H9 (cell line): ENCODE measurements at regions not wholly inside any gene's neighbourhood (a gene's known extent, or its start where the extent isn't known, plus 50 kb on each side); places are given as distances from the start of the nearest gene placed in this dataset.

ENCODE experiments used
- DNase-seq: peaks from one replicate; pipeline ENCODE4 v3.0.0-alpha.2; 2017
- H2AFZ ChIP-seq: one replicate; pipeline ENCODE4 v1.6.1; 2013; ENCODE audit warnings: mild to moderate bottlenecking, low read length, control low read depth, moderate library complexity
- H2AK5ac ChIP-seq: 2 replicates; pipeline ENCODE4 v1.6.1; 2013; ENCODE audit warnings: low read length, control low read depth, mixed read lengths; ENCODE audit not compliant: insufficient read length
- H2BK120ac ChIP-seq: one replicate; pipeline ENCODE4 v1.6.1; 2013; ENCODE audit warnings: low read depth, mild to moderate bottlenecking, low read length, control low read depth, inconsistent platforms; ENCODE audit not compliant: poor library complexity, severe bottlenecking
- H2BK12ac ChIP-seq: 2 replicates; pipeline ENCODE4 v1.6.1; 2013; ENCODE audit warnings: low read length, control low read depth, mixed read lengths, low read depth; ENCODE audit not compliant: insufficient read length
- H2BK15ac ChIP-seq: 2 replicates; pipeline ENCODE4 v1.6.1; 2013; ENCODE audit warnings: low read depth, low read length, control low read depth
- H2BK20ac ChIP-seq: one replicate; pipeline ENCODE4 v1.6.1; 2013; ENCODE audit warnings: low read depth, mild to moderate bottlenecking, low read length, control low read depth, inconsistent platforms; ENCODE audit not compliant: poor library complexity, severe bottlenecking
- H2BK5ac ChIP-seq: 2 replicates; pipeline ENCODE4 v1.6.1; 2013; ENCODE audit warnings: low read length, control low read depth, mixed read lengths; ENCODE audit not compliant: insufficient read length
- H3K14ac ChIP-seq: 2 replicates; pipeline ENCODE4 v1.6.1; 2013; ENCODE audit warnings: low read length, control low read depth; ENCODE audit not compliant: insufficient read depth
- H3K18ac ChIP-seq: 2 replicates; pipeline ENCODE4 v1.6.1; 2013; ENCODE audit warnings: low read depth, mild to moderate bottlenecking, mixed read lengths, low read length, control low read depth; ENCODE audit not compliant: insufficient read length
- H3K23ac ChIP-seq: 2 replicates; pipeline ENCODE4 v1.6.1; 2013; ENCODE audit warnings: low read length, control low read depth, mixed read lengths, low read depth; ENCODE audit not compliant: insufficient read length
- H3K23me2 ChIP-seq: 2 replicates; pipeline ENCODE4 v1.6.1; 2013; ENCODE audit warnings: low read depth, mild to moderate bottlenecking, mixed read lengths, low read length, control low read depth; ENCODE audit not compliant: insufficient read length, poor library complexity, severe bottlenecking
- H3K27ac ChIP-seq: 2 replicates; pipeline ENCODE4 v1.5.1; 2013; ENCODE audit warnings: low read length, control low read depth, mixed read lengths, low read depth; ENCODE audit not compliant: insufficient read length
- H3K27me3 ChIP-seq: 2 replicates; pipeline ENCODE4 v1.6.1; 2013; ENCODE audit warnings: low read length, control low read depth, inconsistent platforms; ENCODE audit not compliant: insufficient read depth
- H3K4ac ChIP-seq: 2 replicates; pipeline ENCODE4 v1.6.1; 2013; ENCODE audit warnings: low read depth, mild to moderate bottlenecking, control low read depth, inconsistent platforms, low read length, moderate library complexity
- H3K4me1 ChIP-seq: 2 replicates; pipeline ENCODE4 v1.6.1; 2013; ENCODE audit warnings: low read length, control low read depth, inconsistent platforms; ENCODE audit not compliant: insufficient read depth
- H3K4me2 ChIP-seq: 2 replicates; pipeline ENCODE4 v1.6.1; 2013; ENCODE audit warnings: low read length, control low read depth, mixed read lengths; ENCODE audit not compliant: insufficient read length, insufficient read depth
- H3K56ac ChIP-seq: 2 replicates; pipeline ENCODE4 v1.6.1; 2013; ENCODE audit warnings: low read depth, mild to moderate bottlenecking, mixed read lengths, low read length, control low read depth; ENCODE audit not compliant: insufficient read length
- H3K79me1 ChIP-seq: 2 replicates; pipeline ENCODE4 v1.6.1; 2013; ENCODE audit warnings: low read depth, mild to moderate bottlenecking, moderate library complexity, low read length, control low read depth, inconsistent platforms; ENCODE audit not compliant: insufficient read depth, poor library complexity, severe bottlenecking
- H3K79me2 ChIP-seq: 2 replicates; pipeline ENCODE4 v1.6.1; 2013; ENCODE audit warnings: low read length, control low read depth, inconsistent platforms; ENCODE audit not compliant: insufficient read depth
- H3K9ac ChIP-seq: 2 replicates; pipeline ENCODE4 v1.6.1; 2013; ENCODE audit warnings: low read length, control low read depth, mixed read lengths; ENCODE audit not compliant: insufficient read length; ENCODE audit errors: extremely low read depth
- H3K9me3 ChIP-seq: one replicate; pipeline ENCODE4 v1.6.1; 2013; ENCODE audit warnings: low read depth, low read length, inconsistent platforms; ENCODE audit not compliant: control insufficient read depth
- H3T11ph ChIP-seq: one replicate; pipeline ENCODE4 v1.6.1; 2013; ENCODE audit warnings: mild to moderate bottlenecking, low read length, control low read depth, inconsistent platforms
- H4K20me1 ChIP-seq: one replicate; pipeline ENCODE4 v1.6.1; 2013; ENCODE audit not compliant: control insufficient read depth, insufficient read length, insufficient read depth
- H4K5ac ChIP-seq: 2 replicates; pipeline ENCODE4 v1.6.1; 2013; ENCODE audit warnings: low read depth, mild to moderate bottlenecking, mixed read lengths, low read length, control low read depth; ENCODE audit not compliant: insufficient read length
- H4K8ac ChIP-seq: replicated peaks from 2 replicates; pipeline ENCODE4 v1.6.1; 2013; ENCODE audit warnings: low read length, control low read depth, mixed read lengths, low read depth; ENCODE audit not compliant: insufficient read length
- H4K91ac ChIP-seq: 2 replicates; pipeline ENCODE4 v1.6.1; 2013; ENCODE audit warnings: low read depth, mild to moderate bottlenecking, moderate library complexity, mixed read lengths, low read length, control low read depth; ENCODE audit not compliant: insufficient read length
- H3K27ac Mint-ChIP-seq, 3 experiments: 2 replicates in 2 of 3; 3 replicates in 1 of 3; pipeline ENCODE4 v1.8.0; 2020 to 2021; ENCODE audit warnings: mixed read lengths in 3 of 3, mild to moderate bottlenecking in 1 of 3, moderate library complexity in 1 of 3
- H3K27me3 Mint-ChIP-seq: 2 replicates; pipeline ENCODE4 v1.8.0; 2021; ENCODE audit warnings: low read depth, mild to moderate bottlenecking, moderate library complexity, mixed read lengths
- H3K36me3 Mint-ChIP-seq, 3 experiments: 2 replicates in 2 of 3; 3 replicates in 1 of 3; pipeline ENCODE4 v1.8.0; 2020 to 2021; ENCODE audit warnings: low read depth in 3 of 3, mixed read lengths in 3 of 3; ENCODE audit not compliant: insufficient read depth in 1 of 3
- H3K4me1 Mint-ChIP-seq, 2 experiments: 2 replicates each; pipeline ENCODE4 v1.8.0; 2020; ENCODE audit warnings: mixed read lengths in 2 of 2
- H3K4me3 Mint-ChIP-seq, 2 experiments: 2 replicates in 1 of 2; 3 replicates in 1 of 2; pipeline ENCODE4 v1.8.0; 2020 to 2021; ENCODE audit warnings: mild to moderate bottlenecking in 2 of 2, mixed read lengths in 2 of 2, moderate library complexity in 1 of 2
- H3K9me3 Mint-ChIP-seq, 2 experiments: 2 replicates in 1 of 2; 3 replicates in 1 of 2; pipeline ENCODE4 v1.8.0; 2020; ENCODE audit warnings: mild to moderate bottlenecking in 2 of 2, mixed read lengths in 2 of 2, moderate library complexity in 1 of 2
- WGBS: extraction: QIAGEN DNeasy Blood & Tissue Kit; methylation state at CpG from one replicate; pipeline ENCODE4 v1.1.7; 2013; ENCODE audit warnings: missing lambda C conversion rate, low lambda C conversion rate, mixed read lengths; ENCODE audit not compliant: insufficient read length; ENCODE audit errors: extremely low coverage; 5-methylcytosine and 5-hydroxymethylcytosine counted together
- TF ChIP-seq, protein P1 (sequence below): fragments of 200-600 bp; sonication (generic); conservative IDR thresholded peaks from 3 replicates; pipeline ENCODE4 v1.8.0; 2021; ENCODE audit warnings: antibody characterized with exemption, mild to moderate bottlenecking

DNA sequence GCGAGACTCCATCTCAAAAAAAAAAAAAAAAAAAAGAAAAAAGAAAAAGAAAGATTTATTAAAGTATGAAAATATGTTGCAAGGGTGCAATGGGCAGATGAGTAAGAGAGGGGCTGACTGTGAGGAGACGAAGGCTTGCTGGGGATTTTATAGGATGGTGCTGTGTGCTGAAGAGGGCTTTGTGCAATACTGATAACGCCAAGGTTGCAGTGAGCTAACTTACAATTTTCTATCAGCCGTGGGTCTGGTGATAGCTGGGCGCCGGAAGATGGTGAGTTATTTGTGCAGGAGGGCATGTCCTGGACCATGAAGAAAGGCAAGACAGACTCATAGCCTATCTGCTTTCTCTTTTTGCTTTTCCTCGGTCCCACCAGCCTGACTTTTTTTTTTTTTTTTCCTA is 281.1 kb downstream of the MAP2K6 start:
- no CpG with 5 or more reads among the region's 7 CpGs for WGBS
- H2BK5ac ChIP-seq: no peak overlapping the region
- H3K79me1 ChIP-seq: no peaks in the 10 kb centered on the region
- no peak overlapping the region for H4K5ac ChIP-seq
- H2BK15ac ChIP-seq: no peak overlapping the region
- DNase-seq: no peak
- H2BK20ac ChIP-seq: no peak overlapping the region
- H3K56ac ChIP-seq: no peak overlapping the region
- no peaks in the 10 kb centered on the region for H3K4me1 ChIP-seq
- Mint-ChIP-seq H3K27ac (no peak overlapping the region), H3K36me3 (peaks cover 6 to 33% (median 16%) of the 10 kb centered on the region in 3 experiments), H3K27me3 (peaks cover 4% of the 10 kb centered on the region), H3K9me3 (peaks cover 39 to 44% of the 10 kb centered on the region in 2 experiments), H3K4me3 (no peak overlapping the region), H3K4me1 (no peaks in the 10 kb centered on the region)
- no peak overlapping the region for H2AFZ ChIP-seq
- no peaks in the 10 kb centered on the region for H3K79me2 ChIP-seq
- H3K9me3 ChIP-seq: peaks cover 6% of the 10 kb centered on the region
- no peak overlapping the region for H2BK120ac ChIP-seq
- H4K91ac ChIP-seq: no peak overlapping the region
- no peak overlapping the region for H3K4me2 ChIP-seq
- no peak overlapping the region for H2BK12ac ChIP-seq
- H3K27ac ChIP-seq: no peak overlapping the region
- no peak overlapping the region for H3K14ac ChIP-seq
- H2AK5ac ChIP-seq: no peak overlapping the region
- H3K4ac ChIP-seq: no peak overlapping the region
- no peak overlapping the region for H4K8ac ChIP-seq
- TF ChIP-seq, protein P1, sequence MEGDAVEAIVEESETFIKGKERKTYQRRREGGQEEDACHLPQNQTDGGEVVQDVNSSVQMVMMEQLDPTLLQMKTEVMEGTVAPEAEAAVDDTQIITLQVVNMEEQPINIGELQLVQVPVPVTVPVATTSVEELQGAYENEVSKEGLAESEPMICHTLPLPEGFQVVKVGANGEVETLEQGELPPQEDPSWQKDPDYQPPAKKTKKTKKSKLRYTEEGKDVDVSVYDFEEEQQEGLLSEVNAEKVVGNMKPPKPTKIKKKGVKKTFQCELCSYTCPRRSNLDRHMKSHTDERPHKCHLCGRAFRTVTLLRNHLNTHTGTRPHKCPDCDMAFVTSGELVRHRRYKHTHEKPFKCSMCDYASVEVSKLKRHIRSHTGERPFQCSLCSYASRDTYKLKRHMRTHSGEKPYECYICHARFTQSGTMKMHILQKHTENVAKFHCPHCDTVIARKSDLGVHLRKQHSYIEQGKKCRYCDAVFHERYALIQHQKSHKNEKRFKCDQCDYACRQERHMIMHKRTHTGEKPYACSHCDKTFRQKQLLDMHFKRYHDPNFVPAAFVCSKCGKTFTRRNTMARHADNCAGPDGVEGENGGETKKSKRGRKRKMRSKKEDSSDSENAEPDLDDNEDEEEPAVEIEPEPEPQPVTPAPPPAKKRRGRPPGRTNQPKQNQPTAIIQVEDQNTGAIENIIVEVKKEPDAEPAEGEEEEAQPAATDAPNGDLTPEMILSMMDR: no peak
- H3K23me2 ChIP-seq: no peaks in the 10 kb centered on the region
- H3K9ac ChIP-seq: no peak overlapping the region
- H4K20me1 ChIP-seq: no peaks in the 10 kb centered on the region
- no peaks in the 10 kb centered on the region for H3K27me3 ChIP-seq
- no peak overlapping the region for H3T11ph ChIP-seq
- no peak overlapping the region for H3K23ac ChIP-seq
- no peak overlapping the region for H3K18ac ChIP-seq
